GM12874 (cell line): ENCODE measurements at regions not wholly inside any gene's neighbourhood (a gene's known extent, or its start where the extent isn't known, plus 50 kb on each side); places are given as distances from the start of the nearest gene placed in this dataset.

Source experiments
- TF ChIP-seq, protein P1 (sequence below): IDR thresholded peaks from 2 replicates; pipeline ENCODE4 v1.5.1; 2011; ENCODE audit warnings: low read depth, mild to moderate bottlenecking, control low read depth, low read length, moderate library complexity; ENCODE audit not compliant: insufficient read depth

DNA sequence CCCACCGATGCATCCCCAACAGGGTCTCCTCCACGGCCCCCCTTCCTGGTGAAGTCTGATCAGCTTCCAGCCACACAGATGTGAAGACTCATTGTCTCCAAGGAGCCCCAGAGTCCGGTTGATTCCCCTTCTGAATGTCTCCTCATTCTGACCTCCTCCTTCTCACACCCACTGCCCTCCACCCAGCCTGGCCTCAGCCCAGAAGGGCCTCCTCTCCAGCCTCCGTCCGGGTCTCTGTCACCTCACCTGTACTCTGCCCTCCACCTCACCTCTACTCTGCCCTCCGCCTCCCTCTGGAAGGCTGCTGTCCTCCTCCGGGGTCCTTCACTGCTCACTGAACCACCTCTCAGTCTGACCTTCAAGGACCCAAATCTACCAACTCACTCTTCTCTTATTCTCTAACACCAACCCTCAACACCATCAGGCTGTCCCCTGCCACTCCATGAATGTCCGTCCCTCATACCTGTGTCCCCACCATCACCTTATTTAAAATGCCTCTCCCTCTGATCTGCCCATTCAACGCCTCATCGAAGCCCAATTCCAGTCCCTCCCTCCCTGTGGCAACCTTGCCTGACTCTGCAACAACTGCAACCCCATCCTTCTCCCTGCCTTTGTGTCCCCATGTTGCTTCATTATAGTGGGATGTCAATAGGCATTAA lies 201.2 kb downstream of the TOMM20 start:
- TF ChIP-seq, protein P1, sequence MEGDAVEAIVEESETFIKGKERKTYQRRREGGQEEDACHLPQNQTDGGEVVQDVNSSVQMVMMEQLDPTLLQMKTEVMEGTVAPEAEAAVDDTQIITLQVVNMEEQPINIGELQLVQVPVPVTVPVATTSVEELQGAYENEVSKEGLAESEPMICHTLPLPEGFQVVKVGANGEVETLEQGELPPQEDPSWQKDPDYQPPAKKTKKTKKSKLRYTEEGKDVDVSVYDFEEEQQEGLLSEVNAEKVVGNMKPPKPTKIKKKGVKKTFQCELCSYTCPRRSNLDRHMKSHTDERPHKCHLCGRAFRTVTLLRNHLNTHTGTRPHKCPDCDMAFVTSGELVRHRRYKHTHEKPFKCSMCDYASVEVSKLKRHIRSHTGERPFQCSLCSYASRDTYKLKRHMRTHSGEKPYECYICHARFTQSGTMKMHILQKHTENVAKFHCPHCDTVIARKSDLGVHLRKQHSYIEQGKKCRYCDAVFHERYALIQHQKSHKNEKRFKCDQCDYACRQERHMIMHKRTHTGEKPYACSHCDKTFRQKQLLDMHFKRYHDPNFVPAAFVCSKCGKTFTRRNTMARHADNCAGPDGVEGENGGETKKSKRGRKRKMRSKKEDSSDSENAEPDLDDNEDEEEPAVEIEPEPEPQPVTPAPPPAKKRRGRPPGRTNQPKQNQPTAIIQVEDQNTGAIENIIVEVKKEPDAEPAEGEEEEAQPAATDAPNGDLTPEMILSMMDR = no peak

DNA sequence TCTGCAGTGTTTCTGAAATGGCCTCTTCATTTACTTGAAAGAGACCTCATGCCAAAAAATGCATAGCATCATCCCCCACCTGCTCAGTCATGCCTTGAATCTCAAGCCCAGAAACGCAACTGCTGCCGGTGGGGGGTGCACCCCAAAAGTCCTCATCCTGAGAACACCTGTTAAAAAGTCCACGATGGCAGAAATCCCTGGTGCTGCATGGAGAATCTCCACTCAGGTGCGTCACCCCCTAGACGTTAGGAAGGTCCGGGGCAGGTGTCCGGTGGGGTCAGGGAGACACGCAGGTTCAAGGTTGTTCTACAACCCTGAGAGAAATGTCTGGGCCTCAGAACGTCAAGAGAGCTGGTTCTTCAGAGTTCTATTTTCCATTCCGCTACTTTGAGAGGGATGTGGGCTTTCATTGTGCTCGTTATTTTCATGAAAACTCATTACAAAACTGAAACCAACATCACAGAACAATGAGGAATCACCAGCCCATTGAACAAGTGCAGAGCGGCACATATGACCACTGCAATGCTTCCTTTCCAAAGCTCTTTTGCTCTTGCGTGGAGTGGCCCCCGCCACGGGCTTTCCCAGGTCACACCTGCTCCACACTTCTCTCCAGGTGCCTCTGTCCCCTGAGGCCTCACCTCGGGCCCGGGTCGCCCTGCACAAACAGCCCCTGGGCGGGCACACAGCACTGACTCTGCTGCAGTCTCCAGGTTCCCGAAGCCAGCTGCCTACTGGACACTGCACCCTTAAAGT lies 201.9 kb downstream of the TOMM20 start:
- TF ChIP-seq, protein P1 = no peak

GRCh38 chr1:234926264-234926558 lies 202.4 kb downstream of the TOMM20 start:
- TF ChIP-seq, protein P1 = no peak

GRCh38 chr1:234925440-234926263 lies 203.0 kb downstream of the TOMM20 start:
- TF ChIP-seq, protein P1 = no peak

- TF ChIP-seq, protein P1 = no peak
Measured at GRCh38 chr1:234924450-234925355, 203.9 kb downstream of the TOMM20 start.

- TF ChIP-seq, protein P1 = no peak
Measured at GRCh38 chr1:234923626-234924025, 205.0 kb downstream of the TOMM20 start.

DNA sequence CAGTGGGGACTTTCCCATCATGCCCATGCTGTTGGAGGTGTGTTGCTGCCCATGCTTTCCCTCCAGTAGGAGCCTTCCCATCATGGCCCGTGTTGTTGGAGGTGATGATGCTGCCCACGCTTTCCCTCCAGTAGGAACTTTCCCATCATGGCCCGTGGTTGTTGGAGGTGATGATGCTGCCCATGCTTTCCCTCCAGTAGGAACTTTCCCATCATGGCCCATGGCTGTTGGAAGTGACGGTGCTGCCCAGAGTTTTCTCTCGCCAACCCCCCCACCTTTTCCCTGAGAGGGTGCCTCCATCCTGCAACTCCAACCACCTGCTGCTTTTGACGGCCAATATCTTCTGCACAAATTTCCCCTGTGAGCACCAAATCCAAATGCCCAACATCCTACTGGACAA lies 205.7 kb downstream of the TOMM20 start:
- TF ChIP-seq, protein P1 = no peak
